Prostate gland (tissue), 2 donors: ENCODE measurements at regions not wholly inside any gene's neighbourhood (a gene's known extent, or its start where the extent isn't known, plus 50 kb on each side); places are given as distances from the start of the nearest gene placed in this dataset.

Source experiments
- DNase-seq: peaks from one replicate; pipeline ENCODE4 v3.0.0-alpha.2; 2019; ENCODE audit warnings: low spot score
- H3K27ac ChIP-seq, 2 donors: fragments of 200-600 bp; sonication (generic); 2 replicates each; pipeline ENCODE4 v1.5.1; 2017 to 2019
- H3K27me3 ChIP-seq: fragments of 200-600 bp; sonication (generic); replicated peaks from 2 replicates; pipeline ENCODE4 v1.5.1; 2019; ENCODE audit not compliant: insufficient read depth
- H3K36me3 ChIP-seq, 2 donors: fragments of 200-600 bp; sonication (generic); 1 replicate in 1 of 2; 2 replicates in 1 of 2; pipeline versions ENCODE4 v1.5.1 to v1.8.1; 2017 to 2019
- H3K4me1 ChIP-seq: fragments of 200-600 bp; sonication (generic); replicated peaks from 2 replicates; pipeline ENCODE4 v1.5.1; 2019
- H3K4me3 ChIP-seq, 2 donors: fragments of 200-600 bp; sonication (generic); 2 replicates each; pipeline ENCODE4 v1.5.1; 2017 to 2019
- H3K9me3 ChIP-seq: fragments of 200-600 bp; sonication (generic); 2 replicates; pipeline ENCODE4 v1.5.1; 2017
- POLR2A ChIP-seq: fragments of 450-650 bp; IDR thresholded peaks from one replicate; pipeline ENCODE4 v1.6.1; 2016; ENCODE audit warnings: antibody characterized with exemption, mild to moderate bottlenecking
- POLR2AphosphoS5 ChIP-seq: sonication (generic); formaldehyde crosslinking; IDR thresholded peaks from one replicate; pipeline ENCODE4 v1.6.1; 2017; ENCODE audit warnings: antibody characterized with exemption
- WGBS: methylation state at CpG from one replicate; pipeline ENCODE4 v1.1.5; 2018; 5-methylcytosine and 5-hydroxymethylcytosine counted together
- intact Hi-C: fragments of 100-400 bp; cut with DNase I; formaldehyde crosslinking; loops from one replicate; pipeline ENCODE4 v1.14.2; 2022
- TF ChIP-seq, protein P1 (sequence below), 4 experiments: fragments of 200-600 bp in 2 of 4; fragments of 450-650 bp in 2 of 4; sonication (generic) in 2 of 4; IDR thresholded peaks; 1 replicate in 3 of 4; 2 replicates in 1 of 4; pipeline ENCODE4 v1.5.1; 2016 to 2019; ENCODE audit warnings: antibody characterized with exemption in 4 of 4, mild to moderate bottlenecking in 2 of 4, moderate library complexity in 2 of 4

DNA sequence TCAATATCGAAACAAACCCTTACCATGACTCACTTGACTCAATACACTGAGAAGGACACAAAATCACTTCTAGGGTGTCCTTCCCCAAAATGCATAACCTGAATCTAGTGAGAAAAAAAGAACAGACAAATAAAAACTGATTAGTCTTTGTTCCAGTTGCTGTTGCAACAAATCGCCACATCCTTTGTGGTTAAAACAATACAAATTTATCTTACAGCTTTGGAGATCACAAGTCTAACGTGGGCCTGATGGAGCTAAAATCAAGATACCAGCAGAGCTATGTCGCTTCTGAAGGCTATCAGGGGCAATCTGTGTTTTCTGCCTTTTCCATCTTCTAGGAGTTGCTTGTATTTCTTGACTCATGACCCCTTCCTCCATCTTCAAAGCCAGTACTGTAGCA, 541.7 kb downstream of the KCNJ3 start:
- TF ChIP-seq, protein P1, sequence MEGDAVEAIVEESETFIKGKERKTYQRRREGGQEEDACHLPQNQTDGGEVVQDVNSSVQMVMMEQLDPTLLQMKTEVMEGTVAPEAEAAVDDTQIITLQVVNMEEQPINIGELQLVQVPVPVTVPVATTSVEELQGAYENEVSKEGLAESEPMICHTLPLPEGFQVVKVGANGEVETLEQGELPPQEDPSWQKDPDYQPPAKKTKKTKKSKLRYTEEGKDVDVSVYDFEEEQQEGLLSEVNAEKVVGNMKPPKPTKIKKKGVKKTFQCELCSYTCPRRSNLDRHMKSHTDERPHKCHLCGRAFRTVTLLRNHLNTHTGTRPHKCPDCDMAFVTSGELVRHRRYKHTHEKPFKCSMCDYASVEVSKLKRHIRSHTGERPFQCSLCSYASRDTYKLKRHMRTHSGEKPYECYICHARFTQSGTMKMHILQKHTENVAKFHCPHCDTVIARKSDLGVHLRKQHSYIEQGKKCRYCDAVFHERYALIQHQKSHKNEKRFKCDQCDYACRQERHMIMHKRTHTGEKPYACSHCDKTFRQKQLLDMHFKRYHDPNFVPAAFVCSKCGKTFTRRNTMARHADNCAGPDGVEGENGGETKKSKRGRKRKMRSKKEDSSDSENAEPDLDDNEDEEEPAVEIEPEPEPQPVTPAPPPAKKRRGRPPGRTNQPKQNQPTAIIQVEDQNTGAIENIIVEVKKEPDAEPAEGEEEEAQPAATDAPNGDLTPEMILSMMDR (IDR thresholded peaks at IDR 0.05), result no peak
- TF ChIP-seq POLR2AphosphoS5, result no peak
- no peak for TF ChIP-seq POLR2A
- H3K27me3 ChIP-seq, result no peaks in the 10 kb centered on the region
- H3K27ac ChIP-seq, result no peak overlapping the region
- no peaks in the 10 kb centered on the region for H3K4me1 ChIP-seq
- WGBS, result 69% methylated on average over 4 of the region's 4 CpGs
- no peak overlapping the region for H3K4me3 ChIP-seq
- H3K36me3 ChIP-seq, result no peaks in the 10 kb centered on the region
- H3K9me3 ChIP-seq, result no peaks in the 10 kb centered on the region
- no peak for DNase-seq
- intact Hi-C loops, result no loop called here

DNA sequence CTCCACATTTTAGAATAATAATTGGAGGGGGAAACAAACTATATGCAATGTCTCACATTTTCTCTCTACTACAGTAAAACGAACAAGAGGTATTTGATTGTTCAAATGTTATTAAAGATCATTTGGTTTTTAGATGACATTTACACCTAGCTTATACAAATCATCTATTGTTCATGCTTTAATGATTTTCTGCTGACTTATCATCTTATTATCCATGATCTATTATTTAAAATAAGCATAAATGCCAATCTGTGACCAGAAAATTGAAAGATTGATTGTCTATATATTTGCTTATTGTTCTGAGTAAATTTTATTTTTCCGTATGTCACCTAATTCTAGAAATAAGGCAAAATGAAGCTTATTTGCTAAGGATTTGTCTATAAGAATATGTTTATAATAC, 537.2 kb downstream of the KCNJ3 start:
- H3K9me3 ChIP-seq, result no peaks in the 10 kb centered on the region
- 67% methylated on average over 2 of the region's 2 CpGs for WGBS
- no peak for DNase-seq
- H3K4me3 ChIP-seq, result no peak overlapping the region
- no peaks in the 10 kb centered on the region for H3K27me3 ChIP-seq
- TF ChIP-seq POLR2A (no peak), POLR2AphosphoS5 (no peak)
- TF ChIP-seq, protein P1 (IDR thresholded peaks at IDR 0.05), result no peak
- intact Hi-C loops, result no loop called here
- no peak overlapping the region for H3K27ac ChIP-seq
- H3K36me3 ChIP-seq, result no peaks in the 10 kb centered on the region
- H3K4me1 ChIP-seq, result no peaks in the 10 kb centered on the region

DNA sequence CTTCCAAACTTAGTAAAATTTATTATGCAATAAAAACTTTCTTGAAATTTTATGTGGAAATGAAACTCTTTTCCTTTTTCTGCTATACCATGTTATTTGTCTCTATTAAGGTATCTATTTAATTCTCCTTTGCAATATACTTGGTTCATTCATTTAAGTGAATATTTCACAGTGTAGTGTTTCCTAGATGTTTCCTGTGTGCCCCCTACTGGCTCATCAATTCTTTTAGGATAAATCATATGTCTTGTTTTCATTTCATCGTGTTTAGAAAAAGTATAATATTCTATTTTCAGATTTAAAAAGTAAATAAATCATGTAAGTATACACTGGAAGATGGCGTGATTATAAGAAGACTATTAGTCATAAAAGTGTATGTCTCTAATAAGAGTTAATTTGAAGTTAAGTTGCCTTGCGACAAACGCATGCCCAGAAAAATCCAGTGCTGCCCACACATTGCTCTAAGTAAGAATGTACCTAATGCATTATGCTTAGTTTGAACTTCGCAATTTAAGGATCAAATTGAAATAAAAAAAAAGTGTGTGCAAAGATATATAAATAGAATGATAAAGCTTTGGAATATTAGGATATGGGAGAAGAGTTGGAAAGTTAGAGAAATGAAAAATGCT, 525.4 kb downstream of the KCNJ3 start:
- H3K27ac ChIP-seq, result no peak overlapping the region
- WGBS, result 37% methylated on average over 5 of the region's 5 CpGs
- no peaks in the 10 kb centered on the region for H3K27me3 ChIP-seq
- intact Hi-C loops, result no loop called here
- H3K9me3 ChIP-seq, result no peaks in the 10 kb centered on the region
- TF ChIP-seq, protein P1 (IDR thresholded peaks at IDR 0.05), result peak in 1 of 4 experiments; percentile 25
- no peak for TF ChIP-seq POLR2AphosphoS5
- no peak overlapping the region for H3K4me3 ChIP-seq
- DNase-seq, result no peak
- H3K36me3 ChIP-seq, result no peaks in the 10 kb centered on the region
- no peaks in the 10 kb centered on the region for H3K4me1 ChIP-seq

DNA sequence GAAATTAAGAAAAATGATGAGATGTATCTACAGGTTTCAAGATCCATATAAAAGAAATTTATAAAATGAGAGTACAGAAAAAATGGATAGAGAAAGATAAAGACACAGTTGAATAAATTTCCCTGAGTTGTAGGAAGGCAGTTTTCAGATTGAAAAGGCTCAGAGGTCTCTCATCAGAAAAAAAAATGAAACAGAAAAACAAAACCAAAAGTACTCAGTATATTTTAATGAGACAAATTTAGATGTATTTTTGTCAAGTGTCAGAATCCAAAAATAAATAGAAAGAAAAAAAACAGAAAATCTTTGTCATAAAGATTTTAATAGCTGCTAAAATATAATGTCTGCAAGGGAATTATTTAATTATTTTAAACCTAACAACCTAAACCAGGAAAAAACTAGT, 520.5 kb downstream of the KCNJ3 start:
- intact Hi-C loops, result no loop called here
- no peak for DNase-seq
- H3K4me1 ChIP-seq, result no peaks in the 10 kb centered on the region
- no peaks in the 10 kb centered on the region for H3K27me3 ChIP-seq
- no peak overlapping the region for H3K27ac ChIP-seq
- TF ChIP-seq POLR2A, result no peak
- TF ChIP-seq POLR2AphosphoS5, result no peak
- TF ChIP-seq, protein P1 (IDR thresholded peaks at IDR 0.05), result no peak
- H3K4me3 ChIP-seq, result no peak overlapping the region
- no peaks in the 10 kb centered on the region for H3K9me3 ChIP-seq
- H3K36me3 ChIP-seq, result no peaks in the 10 kb centered on the region

DNA sequence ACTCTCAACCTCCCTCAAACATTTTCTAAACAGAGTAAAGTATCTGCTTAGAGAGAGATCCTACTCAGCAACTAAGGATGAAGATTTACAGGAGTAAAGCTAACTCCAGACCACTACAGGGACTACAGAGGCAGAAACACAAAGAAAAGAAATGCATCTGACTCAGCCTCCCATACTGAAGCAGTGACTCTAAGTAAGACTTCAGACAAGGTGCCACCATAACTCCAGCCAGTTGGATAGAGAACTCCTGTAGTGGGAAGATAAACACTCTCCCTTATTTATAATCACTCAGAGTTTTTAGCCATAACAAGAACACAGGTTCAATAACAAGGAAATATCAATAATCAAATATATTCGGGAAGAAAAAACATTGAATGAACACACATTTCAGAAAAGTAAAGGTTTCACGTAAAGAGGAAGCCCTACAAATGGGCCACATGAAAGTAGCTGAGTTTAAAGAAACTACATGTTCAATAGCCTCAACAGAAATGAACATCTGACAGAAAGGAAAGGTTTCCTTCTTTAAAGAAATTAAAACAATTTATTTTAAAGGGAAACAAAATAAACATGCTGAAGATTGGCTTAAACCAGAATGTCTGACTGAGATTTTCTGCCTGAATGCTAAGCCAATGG, 519.9 kb downstream of the KCNJ3 start:
- intact Hi-C loops, result no loop called here
- 86% methylated on average over 2 of the region's 2 CpGs for WGBS
- TF ChIP-seq POLR2AphosphoS5, result no peak

More for the DNA sequence above, 519.9 kb downstream of the KCNJ3 start:
- Histone ChIP-seq H3K27me3 (no peaks in the 10 kb centered on the region), H3K36me3 (no peaks in the 10 kb centered on the region), H3K4me1 (no peaks in the 10 kb centered on the region), H3K4me3 (no peak overlapping the region), H3K27ac (no peak overlapping the region), H3K9me3 (no peaks in the 10 kb centered on the region)
- no peak for DNase-seq
